ENCODE measurements at regions not wholly inside any gene's neighbourhood (a gene's known extent, or its start where the extent isn't known, plus 50 kb on each side); places are given as distances from the start of the nearest gene placed in this dataset.

GRCh38 chr5:171623551-171624097, 162.0 kb upstream of the SMIM23 start:
- no peak overlapping the region for H3K27ac ChIP-seq (ENCODE audit: low read depth in 2 of 2, low read length in 2 of 2)
- no peak overlapping the region for H3K4me3 ChIP-seq (ENCODE audit: low read length in 2 of 2)
- no peaks in the 10 kb centered on the region for H3K4me1 ChIP-seq (ENCODE audit: control insufficient read depth in 2 of 2, insufficient read depth in 2 of 2, low read length in 2 of 2)
- H3K27me3 ChIP-seq (ENCODE audit: control insufficient read depth in 2 of 2, insufficient read depth in 2 of 2, low read length in 2 of 2): peaks cover 0 to 6% of the 10 kb centered on the region in 2 donors
- H3K36me3 ChIP-seq (ENCODE audit: control insufficient read depth in 2 of 2, insufficient read depth in 2 of 2, low read length in 2 of 2): no peaks in the 10 kb centered on the region
- H3K9ac ChIP-seq (ENCODE audit: low read depth in 1 of 2, low read length in 2 of 2): no peak overlapping the region
- no peaks in the 10 kb centered on the region for H3K9me3 ChIP-seq (ENCODE audit: control insufficient read depth in 2 of 2, low read length in 2 of 2)

- no peak overlapping the region for H3K27ac ChIP-seq (ENCODE audit: low read depth in 2 of 2, low read length in 2 of 2)
- H3K4me1 ChIP-seq (ENCODE audit: control insufficient read depth in 2 of 2, insufficient read depth in 2 of 2, low read length in 2 of 2): no peaks in the 10 kb centered on the region
- H3K9me3 ChIP-seq (ENCODE audit: control insufficient read depth in 2 of 2, low read length in 2 of 2): no peaks in the 10 kb centered on the region
- no peak overlapping the region for H3K4me3 ChIP-seq (ENCODE audit: low read length in 2 of 2)
- H3K27me3 ChIP-seq (ENCODE audit: control insufficient read depth in 2 of 2, insufficient read depth in 2 of 2, low read length in 2 of 2): peaks cover 0 to 12% of the 10 kb centered on the region in 2 donors
- H3K9ac ChIP-seq (ENCODE audit: low read depth in 1 of 2, low read length in 2 of 2): no peak overlapping the region
- H3K36me3 ChIP-seq (ENCODE audit: control insufficient read depth in 2 of 2, insufficient read depth in 2 of 2, low read length in 2 of 2): no peaks in the 10 kb centered on the region
Observed at GRCh38 chr5:171624396-171624795, 161.2 kb upstream of the SMIM23 start.

DNA sequence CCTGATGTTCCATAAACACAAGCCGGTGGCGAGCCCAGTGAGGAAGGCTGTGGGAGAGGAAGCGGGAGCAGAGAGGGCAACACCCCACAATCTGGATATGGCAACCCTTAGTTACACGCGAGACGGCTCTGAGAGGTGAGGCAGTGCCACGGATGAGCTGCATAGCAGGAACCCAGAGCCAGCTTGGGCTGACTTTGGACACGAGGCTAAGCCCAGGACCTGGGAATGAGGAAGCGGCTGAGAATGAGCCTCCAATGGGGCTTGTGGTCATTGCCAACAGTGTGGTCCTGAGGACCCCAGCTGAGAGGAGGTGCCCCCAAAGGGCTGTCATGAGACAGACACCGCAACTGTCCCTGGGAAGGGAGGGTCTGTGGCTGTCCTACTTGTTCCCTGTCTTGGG, 160.0 kb upstream of the SMIM23 start:
- H3K36me3 ChIP-seq (ENCODE audit: control insufficient read depth in 2 of 2, insufficient read depth in 2 of 2, low read length in 2 of 2): no peaks in the 10 kb centered on the region
- H3K27me3 ChIP-seq (ENCODE audit: control insufficient read depth in 2 of 2, insufficient read depth in 2 of 2, low read length in 2 of 2): peaks cover 0 to 12% of the 10 kb centered on the region in 2 donors
- peaks cover 0 to 4% of the 10 kb centered on the region in 2 donors for H3K4me1 ChIP-seq (ENCODE audit: control insufficient read depth in 2 of 2, insufficient read depth in 2 of 2, low read length in 2 of 2)
- no peak overlapping the region for H3K9ac ChIP-seq (ENCODE audit: low read depth in 1 of 2, low read length in 2 of 2)
- H3K9me3 ChIP-seq (ENCODE audit: control insufficient read depth in 2 of 2, low read length in 2 of 2): no peaks in the 10 kb centered on the region
- H3K4me3 ChIP-seq (ENCODE audit: low read length in 2 of 2): no peak overlapping the region
- no peak overlapping the region for H3K27ac ChIP-seq (ENCODE audit: low read depth in 2 of 2, low read length in 2 of 2)

DNA sequence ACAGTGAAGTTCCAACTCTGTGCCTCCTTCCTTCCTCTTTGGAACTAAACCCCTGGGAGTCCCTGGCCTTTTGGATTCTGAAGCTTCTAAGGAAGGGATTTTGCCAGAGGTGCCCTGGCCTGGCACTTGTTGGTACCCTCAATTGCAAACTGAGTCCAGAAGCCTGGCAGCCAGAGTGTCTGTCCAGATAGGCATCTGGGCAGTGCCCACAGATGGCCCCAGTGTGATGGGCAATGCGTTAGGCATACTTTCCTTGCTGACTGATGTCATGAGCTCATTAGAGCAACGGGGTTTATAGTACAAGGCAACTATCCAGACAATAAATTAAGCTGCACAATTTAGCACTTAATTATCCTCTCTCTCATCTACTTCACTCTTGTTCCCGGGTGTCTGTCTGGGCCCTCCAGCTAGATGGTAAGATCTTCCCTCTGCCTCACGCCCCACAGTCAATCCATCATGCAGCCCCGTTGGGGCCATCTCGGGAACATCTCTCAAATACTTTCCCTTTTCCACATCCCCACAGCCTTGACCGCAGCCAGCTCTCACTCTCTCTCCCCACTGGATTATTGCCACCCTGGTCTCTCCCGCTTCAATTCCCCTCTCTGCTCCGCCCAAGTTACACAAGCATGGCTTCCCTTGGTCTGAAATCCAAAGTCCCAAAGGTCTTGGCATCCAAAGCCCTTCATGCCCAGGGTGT, 157.5 kb upstream of the SMIM23 start:
- Histone ChIP-seq H3K9me3 (ENCODE audit: control insufficient read depth in 2 of 2, low read length in 2 of 2) (no peaks in the 10 kb centered on the region), H3K4me3 (ENCODE audit: low read length in 2 of 2) (no peak overlapping the region), H3K27me3 (ENCODE audit: control insufficient read depth in 2 of 2, insufficient read depth in 2 of 2, low read length in 2 of 2) (peaks cover 0 to 12% of the 10 kb centered on the region in 2 donors), H3K9ac (ENCODE audit: low read depth in 1 of 2, low read length in 2 of 2) (no peak overlapping the region), H3K36me3 (ENCODE audit: control insufficient read depth in 2 of 2, insufficient read depth in 2 of 2, low read length in 2 of 2) (no peaks in the 10 kb centered on the region), H3K27ac (ENCODE audit: low read depth in 2 of 2, low read length in 2 of 2) (no peak overlapping the region), H3K4me1 (ENCODE audit: control insufficient read depth in 2 of 2, insufficient read depth in 2 of 2, low read length in 2 of 2) (peaks cover 0 to 4% of the 10 kb centered on the region in 2 donors)

DNA sequence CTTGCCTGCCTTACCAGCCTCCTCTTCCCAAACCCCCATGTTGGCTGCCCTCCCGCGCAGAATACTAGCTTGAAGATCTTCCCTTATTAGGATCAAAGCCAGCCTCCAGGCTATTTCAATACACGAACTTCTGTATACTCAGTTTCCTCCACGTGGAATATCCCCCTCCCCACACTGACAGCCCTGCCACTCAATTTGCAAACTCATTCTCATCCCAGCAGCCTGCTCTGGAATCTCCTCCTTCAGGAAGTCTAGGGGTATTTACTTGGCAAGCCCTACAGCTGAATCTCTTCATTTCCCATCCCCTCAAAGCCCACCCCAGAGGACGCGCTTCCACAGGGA, 157.0 kb upstream of the SMIM23 start:
- Histone ChIP-seq H3K27me3 (ENCODE audit: control insufficient read depth in 2 of 2, insufficient read depth in 2 of 2, low read length in 2 of 2) (peaks cover 0 to 12% of the 10 kb centered on the region in 2 donors), H3K27ac (ENCODE audit: low read depth in 2 of 2, low read length in 2 of 2) (no peak overlapping the region), H3K9ac (ENCODE audit: low read depth in 1 of 2, low read length in 2 of 2) (no peak overlapping the region), H3K4me3 (ENCODE audit: low read length in 2 of 2) (no peak overlapping the region), H3K9me3 (ENCODE audit: control insufficient read depth in 2 of 2, low read length in 2 of 2) (no peaks in the 10 kb centered on the region), H3K4me1 (ENCODE audit: control insufficient read depth in 2 of 2, insufficient read depth in 2 of 2, low read length in 2 of 2) (peaks cover 0 to 4% of the 10 kb centered on the region in 2 donors), H3K36me3 (ENCODE audit: control insufficient read depth in 2 of 2, insufficient read depth in 2 of 2, low read length in 2 of 2) (no peaks in the 10 kb centered on the region)

DNA sequence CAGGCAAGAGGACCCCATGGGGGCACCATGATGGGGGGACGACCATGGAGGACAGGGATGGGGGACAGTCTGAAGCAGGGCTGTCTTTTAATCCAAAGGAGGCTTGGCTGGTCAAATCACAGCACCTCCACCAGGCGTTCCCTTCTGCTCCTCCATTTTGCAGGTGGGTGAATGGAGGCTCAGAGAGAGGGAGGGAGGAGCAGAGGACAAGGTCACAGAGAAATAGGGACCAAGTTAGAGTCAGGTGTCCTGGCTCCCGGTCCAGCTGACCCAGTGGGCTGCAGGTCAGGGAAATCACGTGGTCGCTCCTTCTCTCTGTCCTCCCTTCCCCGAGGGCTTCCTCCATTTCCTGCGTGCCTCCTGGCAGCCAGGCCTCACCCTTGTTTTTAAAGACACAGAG, 156.4 kb upstream of the SMIM23 start:
- H3K9ac ChIP-seq (ENCODE audit: low read depth in 1 of 2, low read length in 2 of 2): no peak overlapping the region
- peaks cover 0 to 12% of the 10 kb centered on the region in 2 donors for H3K27me3 ChIP-seq (ENCODE audit: control insufficient read depth in 2 of 2, insufficient read depth in 2 of 2, low read length in 2 of 2)
- H3K4me3 ChIP-seq (ENCODE audit: low read length in 2 of 2): no peak overlapping the region

DNA sequence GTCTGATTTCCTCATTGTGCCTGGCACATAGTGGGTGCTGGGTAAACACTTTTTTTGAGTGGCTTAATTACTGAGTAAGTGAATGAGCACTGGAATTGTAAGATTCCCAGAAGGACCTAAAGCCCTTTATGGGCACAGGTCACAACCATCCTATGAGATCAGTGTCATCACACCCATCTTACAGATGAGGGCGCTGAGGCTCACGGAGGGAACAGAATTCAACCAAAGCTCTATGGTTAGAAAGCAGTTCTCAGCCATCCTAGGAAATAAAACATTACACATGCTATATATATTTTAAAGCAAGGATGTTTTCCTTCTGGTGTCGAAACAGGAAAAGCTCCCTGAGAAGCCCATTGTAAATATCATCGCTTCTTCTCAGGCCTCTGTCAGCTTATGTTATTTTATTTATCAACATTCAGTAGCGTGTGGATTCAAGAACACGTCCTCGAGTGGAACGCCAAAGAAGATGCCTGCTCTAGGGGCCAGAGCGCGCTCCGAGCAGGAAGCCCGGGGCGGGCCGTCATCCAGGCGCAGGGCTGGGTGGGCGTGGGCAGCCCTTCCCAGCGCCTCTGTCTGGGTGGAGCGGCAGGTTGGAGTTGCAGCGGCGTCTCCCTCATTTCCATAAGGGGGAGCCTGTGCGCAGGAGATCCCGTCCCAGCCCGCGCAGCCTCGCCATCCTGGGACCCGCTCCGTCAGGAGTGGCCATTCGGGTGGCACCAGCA, 155.8 kb upstream of the SMIM23 start:
- Histone ChIP-seq H3K9me3 (ENCODE audit: control insufficient read depth in 2 of 2, low read length in 2 of 2) (no peaks in the 10 kb centered on the region), H3K4me3 (ENCODE audit: low read length in 2 of 2) (no peak overlapping the region), H3K9ac (ENCODE audit: low read depth in 1 of 2, low read length in 2 of 2) (no peak overlapping the region)

More for the DNA sequence above, 156.4 kb upstream of the SMIM23 start:
- Histone ChIP-seq H3K36me3 (ENCODE audit: control insufficient read depth in 2 of 2, insufficient read depth in 2 of 2, low read length in 2 of 2) (no peaks in the 10 kb centered on the region), H3K27ac (ENCODE audit: low read depth in 2 of 2, low read length in 2 of 2) (no peak overlapping the region), H3K9me3 (ENCODE audit: control insufficient read depth in 2 of 2, low read length in 2 of 2) (no peaks in the 10 kb centered on the region), H3K4me1 (ENCODE audit: control insufficient read depth in 2 of 2, insufficient read depth in 2 of 2, low read length in 2 of 2) (peaks cover 0 to 4% of the 10 kb centered on the region in 2 donors)

DNA sequence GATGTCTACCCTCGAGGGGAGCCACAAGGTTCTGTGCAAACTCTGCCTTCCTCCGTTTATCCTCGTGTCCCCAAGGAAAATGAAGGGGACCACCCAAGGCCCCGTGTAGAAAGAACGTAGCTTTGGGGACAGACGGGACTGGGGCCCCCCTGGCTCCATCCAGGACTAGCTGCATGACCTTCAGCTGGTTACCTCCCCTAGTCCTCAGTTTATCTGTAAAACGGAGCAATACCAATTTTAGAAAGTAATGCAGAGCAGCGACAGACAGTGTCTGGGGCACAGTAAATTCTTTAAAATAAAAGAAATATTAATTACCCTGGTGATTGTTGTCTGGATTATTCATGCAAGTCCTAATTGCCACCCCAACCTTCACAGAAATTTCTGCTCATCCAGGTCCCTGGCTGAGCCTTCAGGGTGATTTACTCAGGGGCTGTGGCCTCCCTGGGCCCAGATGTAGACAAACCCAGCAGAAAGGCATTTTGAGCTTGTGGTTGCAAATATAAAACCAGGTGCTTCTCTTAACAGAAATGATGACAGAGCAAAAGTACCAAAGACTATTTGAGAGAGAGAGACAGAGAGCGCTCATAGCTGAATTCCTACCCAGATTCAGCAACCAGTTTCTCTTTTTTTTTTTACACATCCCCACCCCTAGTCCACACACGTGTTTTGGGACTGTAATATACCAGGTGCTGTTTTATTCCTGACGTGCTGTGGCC, 155.1 kb upstream of the SMIM23 start:
- Histone ChIP-seq H3K9ac (ENCODE audit: low read depth in 1 of 2, low read length in 2 of 2) (no peak overlapping the region), H3K4me3 (ENCODE audit: low read length in 2 of 2) (no peak overlapping the region)

More for the DNA sequence above, 155.8 kb upstream of the SMIM23 start:
- no peak overlapping the region for H3K27ac ChIP-seq (ENCODE audit: low read depth in 2 of 2, low read length in 2 of 2)
- H3K27me3 ChIP-seq (ENCODE audit: control insufficient read depth in 2 of 2, insufficient read depth in 2 of 2, low read length in 2 of 2): peaks cover 0 to 12% of the 10 kb centered on the region in 2 donors
- no peaks in the 10 kb centered on the region for H3K36me3 ChIP-seq (ENCODE audit: control insufficient read depth in 2 of 2, insufficient read depth in 2 of 2, low read length in 2 of 2)
- peaks cover 0 to 4% of the 10 kb centered on the region in 2 donors for H3K4me1 ChIP-seq (ENCODE audit: control insufficient read depth in 2 of 2, insufficient read depth in 2 of 2, low read length in 2 of 2)

DNA sequence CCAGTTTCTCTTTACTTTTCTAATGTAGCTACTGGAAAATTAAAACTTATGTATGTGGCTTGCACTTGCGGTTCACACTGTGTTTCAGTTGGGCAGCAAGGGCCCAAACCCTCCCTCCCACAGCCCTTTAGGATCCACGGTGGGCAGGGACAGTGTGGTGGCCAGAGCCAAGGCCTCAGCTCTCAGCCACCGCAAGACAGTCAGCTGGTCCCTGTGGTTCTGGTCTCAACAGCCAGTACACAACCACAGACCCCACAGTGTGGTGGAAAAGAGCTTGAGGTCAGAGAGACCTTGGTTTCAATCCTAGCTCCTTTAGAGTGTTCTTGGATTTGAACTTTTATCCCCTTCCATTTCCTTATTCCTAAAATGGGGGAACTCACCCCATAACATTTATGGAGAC, 153.0 kb upstream of the SMIM23 start:
- Histone ChIP-seq H3K27ac (ENCODE audit: low read depth in 2 of 2, low read length in 2 of 2) (no peak overlapping the region), H3K4me1 (ENCODE audit: control insufficient read depth in 2 of 2, insufficient read depth in 2 of 2, low read length in 2 of 2) (peaks cover 0 to 4% of the 10 kb centered on the region in 2 donors), H3K27me3 (ENCODE audit: control insufficient read depth in 2 of 2, insufficient read depth in 2 of 2, low read length in 2 of 2) (peaks cover 0 to 11% of the 10 kb centered on the region in 2 donors), H3K4me3 (ENCODE audit: low read length in 2 of 2) (no peak overlapping the region), H3K9me3 (ENCODE audit: control insufficient read depth in 2 of 2, low read length in 2 of 2) (no peaks in the 10 kb centered on the region), H3K9ac (ENCODE audit: low read depth in 1 of 2, low read length in 2 of 2) (no peak overlapping the region), H3K36me3 (ENCODE audit: control insufficient read depth in 2 of 2, insufficient read depth in 2 of 2, low read length in 2 of 2) (no peaks in the 10 kb centered on the region)

More for the DNA sequence above, 155.1 kb upstream of the SMIM23 start:
- H3K4me1 ChIP-seq (ENCODE audit: control insufficient read depth in 2 of 2, insufficient read depth in 2 of 2, low read length in 2 of 2): peaks cover 0 to 4% of the 10 kb centered on the region in 2 donors
- H3K9me3 ChIP-seq (ENCODE audit: control insufficient read depth in 2 of 2, low read length in 2 of 2): no peaks in the 10 kb centered on the region
- peaks cover 0 to 12% of the 10 kb centered on the region in 2 donors for H3K27me3 ChIP-seq (ENCODE audit: control insufficient read depth in 2 of 2, insufficient read depth in 2 of 2, low read length in 2 of 2)
- no peaks in the 10 kb centered on the region for H3K36me3 ChIP-seq (ENCODE audit: control insufficient read depth in 2 of 2, insufficient read depth in 2 of 2, low read length in 2 of 2)
- no peak overlapping the region for H3K27ac ChIP-seq (ENCODE audit: low read depth in 2 of 2, low read length in 2 of 2)
